Bone marrow (tissue), 2 donors: ENCODE measurements at regions not wholly inside any gene's neighbourhood (a gene's known extent, or its start where the extent isn't known, plus 50 kb on each side); places are given as distances from the start of the nearest gene placed in this dataset.

Experiments used
- DNase-seq, 2 donors: peaks; one replicate each; lab custom pipeline; 2025; lab: John Stamatoyannopoulos, UW

GRCh38 chr9:107925749-107926297 lies 436.3 kb upstream of the KLF4 start:
- no peak for DNase-seq

- DNase-seq = no peak
These were observed 432.7 kb upstream of the KLF4 start for GRCh38 chr9:107922260-107922659.

- no peak for DNase-seq
These were observed 429.7 kb upstream of the KLF4 start for GRCh38 chr9:107919263-107919662.

- no peak for DNase-seq
These were observed 429.2 kb upstream of the KLF4 start for GRCh38 chr9:107918749-107919148.

- no peak for DNase-seq
These were observed 424.6 kb upstream of the KLF4 start for GRCh38 chr9:107914151-107914550.

GRCh38 chr9:107907715-107908114 lies 418.1 kb upstream of the KLF4 start:
- DNase-seq = no peak

GRCh38 chr9:107907255-107907654 lies 417.7 kb upstream of the KLF4 start:
- DNase-seq = no peak

- DNase-seq = no peak
These were observed 416.5 kb upstream of the KLF4 start for GRCh38 chr9:107906074-107906473.

GRCh38 chr9:107905308-107906020 lies 415.9 kb upstream of the KLF4 start:
- DNase-seq = no peak

GRCh38 chr9:107899961-107900330 lies 410.4 kb upstream of the KLF4 start:
- DNase-seq = no peak

GRCh38 chr9:107898761-107899160 lies 409.2 kb upstream of the KLF4 start:
- DNase-seq = no peak

- DNase-seq = no peak
These were observed 407.0 kb upstream of the KLF4 start for GRCh38 chr9:107896544-107896943.

GRCh38 chr9:107895501-107896001 lies 406.0 kb upstream of the KLF4 start:
- DNase-seq = no peak

- no peak for DNase-seq
These were observed 405.1 kb upstream of the KLF4 start for GRCh38 chr9:107894572-107895261.

- no peak for DNase-seq
These were observed 401.4 kb upstream of the KLF4 start for GRCh38 chr9:107890921-107891465.

- DNase-seq = no peak
These were observed 399.2 kb upstream of the KLF4 start for GRCh38 chr9:107888773-107889227.

- no peak for DNase-seq
These were observed 397.3 kb upstream of the KLF4 start for GRCh38 chr9:107886826-107887225.

GRCh38 chr9:107883496-107884124 lies 394.0 kb upstream of the KLF4 start:
- no peak for DNase-seq

GRCh38 chr9:107881626-107882300 lies 392.2 kb upstream of the KLF4 start:
- no peak for DNase-seq

- DNase-seq = no peak
These were observed 388.9 kb upstream of the KLF4 start for GRCh38 chr9:107878462-107878861.

GRCh38 chr9:107875571-107875980 lies 386.0 kb upstream of the KLF4 start:
- DNase-seq = no peak
